ENCODE measurements at regions not wholly inside any gene's neighbourhood (a gene's known extent, or its start where the extent isn't known, plus 50 kb on each side); places are given as distances from the start of the nearest gene placed in this dataset.

GRCh38 chr2:16141641-16141921, 201.2 kb downstream of the MYCN start:
- H3K9me3 ChIP-seq (ENCODE audit: control insufficient read depth, low read length, poor library complexity, severe bottlenecking), result no peaks in the 10 kb centered on the region
- H3K4me3 Mint-ChIP-seq, result no peak overlapping the region
- no peak overlapping the region for H3K27ac Mint-ChIP-seq
- no peaks in the 10 kb centered on the region for H3K27me3 Mint-ChIP-seq
- ATAC-seq (no peak), DNase-seq (no peak)
- no peaks in the 10 kb centered on the region for H3K36me3 Mint-ChIP-seq (ENCODE audit: low read depth)
- H3K4me1 Mint-ChIP-seq, result no peaks in the 10 kb centered on the region

- no peak for ATAC-seq
- H3K27me3 Mint-ChIP-seq, result no peaks in the 10 kb centered on the region
- DNase-seq, result no peak
- H3K4me1 Mint-ChIP-seq, result no peaks in the 10 kb centered on the region
- H3K9me3 ChIP-seq (ENCODE audit: control insufficient read depth, low read length, poor library complexity, severe bottlenecking), result no peaks in the 10 kb centered on the region
- H3K4me3 Mint-ChIP-seq, result no peak overlapping the region
- no peaks in the 10 kb centered on the region for H3K36me3 Mint-ChIP-seq (ENCODE audit: low read depth)
- H3K27ac Mint-ChIP-seq, result no peak overlapping the region
These were observed 200.7 kb downstream of the MYCN start for GRCh38 chr2:16140771-16141640.

GRCh38 chr2:16139663-16140615, 199.6 kb downstream of the MYCN start:
- ATAC-seq, result no peak
- Mint-ChIP-seq H3K4me3 (no peak overlapping the region), H3K27ac (no peak overlapping the region)

GRCh38 chr2:16138811-16139662, 198.7 kb downstream of the MYCN start:
- Mint-ChIP-seq H3K27ac (no peak overlapping the region), H3K27me3 (no peaks in the 10 kb centered on the region), H3K36me3 (ENCODE audit: low read depth) (no peaks in the 10 kb centered on the region), H3K4me1 (no peaks in the 10 kb centered on the region), H3K4me3 (no peak overlapping the region)
- DNase-seq (no peak), ATAC-seq (no peak)
- H3K9me3 ChIP-seq (ENCODE audit: control insufficient read depth, low read length, poor library complexity, severe bottlenecking), result no peaks in the 10 kb centered on the region

More at GRCh38 chr2:16139663-16140615, 199.6 kb downstream of the MYCN start:
- Mint-ChIP-seq H3K36me3 (ENCODE audit: low read depth) (no peaks in the 10 kb centered on the region), H3K4me1 (no peaks in the 10 kb centered on the region), H3K27me3 (no peaks in the 10 kb centered on the region)
- H3K9me3 ChIP-seq (ENCODE audit: control insufficient read depth, low read length, poor library complexity, severe bottlenecking), result no peaks in the 10 kb centered on the region
- DNase-seq, result no peak

GRCh38 chr2:16137080-16137755, 196.9 kb downstream of the MYCN start:
- no peaks in the 10 kb centered on the region for H3K9me3 ChIP-seq (ENCODE audit: control insufficient read depth, low read length, poor library complexity, severe bottlenecking)
- no peak overlapping the region for H3K27ac Mint-ChIP-seq
- ATAC-seq (no peak), DNase-seq (no peak)
- no peaks in the 10 kb centered on the region for H3K36me3 Mint-ChIP-seq (ENCODE audit: low read depth)
- no peak overlapping the region for H3K4me3 Mint-ChIP-seq
- H3K4me1 Mint-ChIP-seq, result no peaks in the 10 kb centered on the region
- H3K27me3 Mint-ChIP-seq, result no peaks in the 10 kb centered on the region

GRCh38 chr2:16136461-16137035, 196.2 kb downstream of the MYCN start:
- H3K4me3 Mint-ChIP-seq, result no peak overlapping the region
- H3K27me3 Mint-ChIP-seq, result no peaks in the 10 kb centered on the region
- DNase-seq (no peak), ATAC-seq (no peak)
- H3K36me3 Mint-ChIP-seq (ENCODE audit: low read depth), result no peaks in the 10 kb centered on the region
- H3K4me1 Mint-ChIP-seq, result no peaks in the 10 kb centered on the region
- H3K27ac Mint-ChIP-seq, result no peak overlapping the region
- H3K9me3 ChIP-seq (ENCODE audit: control insufficient read depth, low read length, poor library complexity, severe bottlenecking), result no peaks in the 10 kb centered on the region

GRCh38 chr2:16135913-16136310, 195.6 kb downstream of the MYCN start:
- ATAC-seq, result no peak
- no peaks in the 10 kb centered on the region for H3K36me3 Mint-ChIP-seq (ENCODE audit: low read depth)
- no peak overlapping the region for H3K27ac Mint-ChIP-seq

GRCh38 chr2:16135196-16135912, 195.0 kb downstream of the MYCN start:
- Mint-ChIP-seq H3K4me1 (no peaks in the 10 kb centered on the region), H3K4me3 (no peak overlapping the region), H3K27me3 (no peaks in the 10 kb centered on the region), H3K27ac (no peak overlapping the region), H3K36me3 (ENCODE audit: low read depth) (no peaks in the 10 kb centered on the region)
- DNase-seq, result no peak
- H3K9me3 ChIP-seq (ENCODE audit: control insufficient read depth, low read length, poor library complexity, severe bottlenecking), result no peaks in the 10 kb centered on the region
- no peak for ATAC-seq

More at GRCh38 chr2:16135913-16136310, 195.6 kb downstream of the MYCN start:
- no peak overlapping the region for H3K4me3 Mint-ChIP-seq
- H3K9me3 ChIP-seq (ENCODE audit: control insufficient read depth, low read length, poor library complexity, severe bottlenecking), result no peaks in the 10 kb centered on the region
- H3K4me1 Mint-ChIP-seq, result no peaks in the 10 kb centered on the region
- no peak for DNase-seq
- H3K27me3 Mint-ChIP-seq, result no peaks in the 10 kb centered on the region

GRCh38 chr2:16134436-16135165, 194.3 kb downstream of the MYCN start:
- H3K27me3 Mint-ChIP-seq, result no peaks in the 10 kb centered on the region
- no peak overlapping the region for H3K4me3 Mint-ChIP-seq
- H3K27ac Mint-ChIP-seq, result no peak overlapping the region
- H3K9me3 ChIP-seq (ENCODE audit: control insufficient read depth, low read length, poor library complexity, severe bottlenecking), result no peaks in the 10 kb centered on the region
- ATAC-seq (no peak), DNase-seq (no peak)
- H3K36me3 Mint-ChIP-seq (ENCODE audit: low read depth), result no peaks in the 10 kb centered on the region
- no peaks in the 10 kb centered on the region for H3K4me1 Mint-ChIP-seq

- no peaks in the 10 kb centered on the region for H3K9me3 ChIP-seq (ENCODE audit: control insufficient read depth, low read length, poor library complexity, severe bottlenecking)
- Mint-ChIP-seq H3K4me3 (no peak overlapping the region), H3K4me1 (no peaks in the 10 kb centered on the region), H3K27me3 (no peaks in the 10 kb centered on the region), H3K36me3 (ENCODE audit: low read depth) (no peaks in the 10 kb centered on the region), H3K27ac (no peak overlapping the region)
- DNase-seq (no peak), ATAC-seq (no peak)
These were observed 190.6 kb downstream of the MYCN start for GRCh38 chr2:16130906-16131400.

- no peaks in the 10 kb centered on the region for H3K27me3 Mint-ChIP-seq
- H3K27ac Mint-ChIP-seq, result no peak overlapping the region
- H3K36me3 Mint-ChIP-seq (ENCODE audit: low read depth), result no peaks in the 10 kb centered on the region
- no peaks in the 10 kb centered on the region for H3K9me3 ChIP-seq (ENCODE audit: control insufficient read depth, low read length, poor library complexity, severe bottlenecking)
- no peak for DNase-seq
- ATAC-seq, result no peak
- no peaks in the 10 kb centered on the region for H3K4me1 Mint-ChIP-seq
- no peak overlapping the region for H3K4me3 Mint-ChIP-seq
These were observed 190.2 kb downstream of the MYCN start for GRCh38 chr2:16130541-16130880.

Measured in T-helper 17 cell (primary cell).